Neural progenitor cell (in vitro differentiated cells): ENCODE measurements at regions not wholly inside any gene's neighbourhood (a gene's known extent, or its start where the extent isn't known, plus 50 kb on each side); places are given as distances from the start of the nearest gene placed in this dataset.

ENCODE experiments used
- DNase-seq: peaks from one replicate; pipeline ENCODE4 v3.0.0-alpha.2; 2016; ENCODE audit warnings: low spot score
- H2AFZ ChIP-seq: fragments of 200-600 bp; sonication (generic); replicated peaks from 2 replicates; pipeline ENCODE4 v1.6.1; 2016; ENCODE audit warnings: antibody characterized with exemption
- H3F3A ChIP-seq: fragments of 200-600 bp; sonication (generic); 2 replicates; pipeline ENCODE4 v1.6.1; 2016; ENCODE audit warnings: antibody characterized with exemption, low read depth
- H3K27ac ChIP-seq: fragments of 200-600 bp; sonication (generic); 2 replicates; pipeline ENCODE4 v1.5.1; 2016; ENCODE audit warnings: mild to moderate bottlenecking
- H3K27me3 ChIP-seq: fragments of 200-600 bp; sonication (generic); 2 replicates; pipeline ENCODE4 v1.6.1; 2016; ENCODE audit warnings: mild to moderate bottlenecking, moderate library complexity
- H3K36me3 ChIP-seq: fragments of 200-600 bp; sonication (generic); 2 replicates; pipeline ENCODE4 v1.5.1; 2016
- H3K4me1 ChIP-seq: fragments of 200-600 bp; sonication (generic); 2 replicates; pipeline ENCODE4 v1.6.1; 2016; ENCODE audit warnings: mixed run types
- H3K4me2 ChIP-seq: fragments of 200-600 bp; sonication (generic); 2 replicates; pipeline ENCODE4 v1.6.1; 2016
- H3K4me3 ChIP-seq: fragments of 200-600 bp; sonication (generic); 2 replicates; pipeline ENCODE4 v1.5.1; 2016
- H3K79me2 ChIP-seq: fragments of 200-600 bp; sonication (generic); 2 replicates; pipeline ENCODE4 v1.6.1; 2016; ENCODE audit warnings: low read depth
- H3K9ac ChIP-seq: fragments of 200-600 bp; sonication (generic); 2 replicates; pipeline ENCODE4 v1.6.1; 2016
- H3K9me3 ChIP-seq: fragments of 200-600 bp; sonication (generic); 2 replicates; pipeline ENCODE4 v1.5.1; 2016; ENCODE audit warnings: low read depth
- H4K20me1 ChIP-seq: fragments of 200-600 bp; sonication (generic); 2 replicates; pipeline ENCODE4 v1.6.1; 2016; ENCODE audit warnings: low read depth
- H3K27ac Mint-ChIP-seq: 3 replicates; pipeline ENCODE4 v1.8.0; 2021; ENCODE audit warnings: mixed read lengths
- H3K27me3 Mint-ChIP-seq: 2 replicates; pipeline ENCODE4 v1.8.0; 2022; ENCODE audit warnings: low read depth, mild to moderate bottlenecking, inconsistent platforms, moderate library complexity, mixed read lengths; ENCODE audit not compliant: insufficient read depth
- H3K36me3 Mint-ChIP-seq: 3 replicates; pipeline ENCODE4 v1.8.0; 2021; ENCODE audit warnings: mixed read lengths
- H3K4me1 Mint-ChIP-seq: 3 replicates; pipeline ENCODE4 v1.8.0; 2021; ENCODE audit warnings: mixed read lengths
- H3K4me3 Mint-ChIP-seq: 3 replicates; pipeline ENCODE4 v1.8.0; 2021; ENCODE audit warnings: mild to moderate bottlenecking, moderate library complexity, mixed read lengths
- H3K9me3 Mint-ChIP-seq: 3 replicates; pipeline ENCODE4 v1.8.0; 2020; ENCODE audit warnings: mixed read lengths
- CTCF ChIP-seq: fragments of 200-600 bp; sonication (generic); IDR thresholded peaks from 2 replicates; pipeline ENCODE4 v1.5.1; 2017; ENCODE audit warnings: antibody characterized with exemption, mild to moderate bottlenecking
- EZH2 ChIP-seq: fragments of 200-600 bp; sonication (generic); IDR thresholded peaks from 2 replicates; pipeline ENCODE4 v1.6.1; 2017; ENCODE audit warnings: antibody characterized with exemption, mild to moderate bottlenecking, moderate library complexity
- EZH2phosphoT487 ChIP-seq: fragments of 200-600 bp; sonication (generic); IDR thresholded peaks from 2 replicates; pipeline ENCODE4 v1.6.1; 2017; ENCODE audit warnings: antibody characterized with exemption

DNA sequence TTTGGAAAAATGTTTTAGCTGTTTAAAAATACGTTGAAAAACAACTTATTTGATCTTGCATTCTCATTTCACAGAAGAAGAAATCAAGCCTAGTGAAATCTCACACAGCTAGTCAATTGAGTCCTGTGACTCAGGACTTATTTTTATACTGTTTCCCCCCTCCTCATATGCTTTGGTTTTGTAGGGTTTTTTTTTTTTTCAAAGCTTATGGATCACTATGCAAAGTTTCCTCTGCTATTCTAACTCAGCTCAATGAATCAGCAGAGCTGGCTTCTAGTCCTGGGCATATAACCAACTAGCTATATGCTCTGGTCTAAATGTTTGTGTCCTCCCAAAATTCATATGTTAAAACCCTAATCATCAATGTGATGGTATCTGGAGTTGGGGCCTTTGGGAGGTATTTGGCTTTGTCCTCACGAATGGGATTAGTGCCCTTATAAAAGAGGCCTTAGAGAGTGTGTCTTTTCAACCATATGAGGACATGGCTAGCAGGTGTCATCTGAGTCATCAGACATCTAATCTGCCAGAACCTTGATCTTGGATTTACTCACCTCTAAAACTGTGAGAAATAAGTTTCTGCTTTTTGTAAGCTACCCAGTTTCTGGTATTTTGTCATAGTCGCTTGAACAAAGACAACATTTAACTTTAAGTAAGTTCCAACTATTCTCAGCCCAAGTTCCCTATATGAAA lies 317.2 kb upstream of the C1orf87 start:
- no peak overlapping the region for H3K4me2 ChIP-seq
- TF ChIP-seq CTCF: no peak
- TF ChIP-seq EZH2phosphoT487: no peak
- H3K4me3 ChIP-seq: no peak overlapping the region
- no peak overlapping the region for H2AFZ ChIP-seq
- H4K20me1 ChIP-seq: no peaks in the 10 kb centered on the region
- H3K4me1 ChIP-seq: no peaks in the 10 kb centered on the region
- H3K27ac ChIP-seq: no peak overlapping the region
- Mint-ChIP-seq H3K36me3 (no peaks in the 10 kb centered on the region), H3K27me3 (no peaks in the 10 kb centered on the region), H3K4me3 (no peak overlapping the region), H3K27ac (no peak overlapping the region), H3K9me3 (no peaks in the 10 kb centered on the region), H3K4me1 (peaks cover 11% of the 10 kb centered on the region)
- H3K36me3 ChIP-seq: no peaks in the 10 kb centered on the region
- no peaks in the 10 kb centered on the region for H3K27me3 ChIP-seq
- H3K79me2 ChIP-seq: no peaks in the 10 kb centered on the region
- no peak overlapping the region for H3K9ac ChIP-seq
- no peaks in the 10 kb centered on the region for H3K9me3 ChIP-seq
- H3F3A ChIP-seq: no peaks in the 10 kb centered on the region
- no peak for DNase-seq

- H3K27me3 ChIP-seq: no peaks in the 10 kb centered on the region
- no peak for DNase-seq
- TF ChIP-seq EZH2phosphoT487 (no peak), EZH2 (no peak), CTCF (no peak)
- Mint-ChIP-seq H3K4me1 (peaks cover 11% of the 10 kb centered on the region), H3K27me3 (no peaks in the 10 kb centered on the region), H3K4me3 (no peak overlapping the region), H3K9me3 (no peaks in the 10 kb centered on the region), H3K36me3 (no peaks in the 10 kb centered on the region), H3K27ac (no peak overlapping the region)
- H2AFZ ChIP-seq: no peak overlapping the region
- no peaks in the 10 kb centered on the region for H4K20me1 ChIP-seq
- no peaks in the 10 kb centered on the region for H3K4me1 ChIP-seq
- no peaks in the 10 kb centered on the region for H3K79me2 ChIP-seq
- no peaks in the 10 kb centered on the region for H3K36me3 ChIP-seq
- H3K27ac ChIP-seq: no peak overlapping the region
- H3K4me2 ChIP-seq: no peak overlapping the region
- no peak overlapping the region for H3K4me3 ChIP-seq
- H3K9ac ChIP-seq: no peak overlapping the region
- no peaks in the 10 kb centered on the region for H3F3A ChIP-seq
- no peaks in the 10 kb centered on the region for H3K9me3 ChIP-seq
Observed at GRCh38 chr1:60388092-60388987, 314.8 kb upstream of the C1orf87 start.

DNA sequence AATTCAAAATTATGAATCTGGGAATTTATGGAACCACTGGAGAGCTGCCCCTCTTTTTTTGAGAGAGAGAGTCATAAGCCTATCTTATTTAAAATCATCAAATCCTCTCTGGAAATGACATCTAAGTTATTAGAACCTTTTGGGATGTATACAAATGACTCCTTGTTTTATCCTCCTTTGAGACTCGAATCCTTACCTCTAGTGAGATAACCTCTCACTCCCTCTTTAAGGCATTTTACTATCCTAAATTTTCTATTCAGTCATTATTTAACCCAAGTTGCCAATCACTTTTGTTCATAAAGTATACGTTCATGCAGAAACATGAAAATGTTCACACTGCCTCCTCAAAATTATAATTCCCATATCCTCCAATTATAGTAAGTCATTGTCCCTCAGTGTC lies 313.6 kb upstream of the C1orf87 start:
- Histone ChIP-seq H3K36me3 (no peaks in the 10 kb centered on the region), H4K20me1 (no peaks in the 10 kb centered on the region), H3K9ac (no peak overlapping the region), H3F3A (no peaks in the 10 kb centered on the region), H3K4me1 (no peaks in the 10 kb centered on the region), H3K79me2 (no peaks in the 10 kb centered on the region), H2AFZ (no peak overlapping the region), H3K27ac (no peak overlapping the region), H3K9me3 (no peaks in the 10 kb centered on the region), H3K4me3 (no peak overlapping the region), H3K27me3 (no peaks in the 10 kb centered on the region), H3K4me2 (no peak overlapping the region)
- Mint-ChIP-seq H3K27me3 (no peaks in the 10 kb centered on the region), H3K27ac (no peak overlapping the region), H3K4me3 (no peak overlapping the region), H3K36me3 (no peaks in the 10 kb centered on the region), H3K9me3 (peaks cover 3% of the 10 kb centered on the region), H3K4me1 (peaks cover 11% of the 10 kb centered on the region)
- no peak for DNase-seq
- no peak for TF ChIP-seq CTCF
- no peak for TF ChIP-seq EZH2phosphoT487
- TF ChIP-seq EZH2: no peak
